IMR-90 (cell line): ENCODE measurements at regions not wholly inside any gene's neighbourhood (a gene's known extent, or its start where the extent isn't known, plus 50 kb on each side); places are given as distances from the start of the nearest gene placed in this dataset.

Experiments used
- FOS ChIP-seq: fragments of 150-350 bp; IDR thresholded peaks from 2 replicates; pipeline ENCODE4 v1.6.1; 2016; ENCODE audit warnings: low read depth, low read length
- MXI1 ChIP-seq: IDR thresholded peaks from 2 replicates; pipeline ENCODE4 v1.6.1; 2012; ENCODE audit warnings: low read depth, mild to moderate bottlenecking, low read length, moderate library complexity, borderline replicate concordance
- POLR2A ChIP-seq: IDR thresholded peaks from 2 replicates; pipeline ENCODE4 v1.6.1; 2012; ENCODE audit warnings: mild to moderate bottlenecking, low read depth, low read length
- RAD21 ChIP-seq: IDR thresholded peaks from 2 replicates; pipeline ENCODE4 v1.6.1; 2012; ENCODE audit warnings: low read length, improper control_type of control experiment
- TF ChIP-seq, protein P1 (sequence below): conservative IDR thresholded peaks from 2 replicates; pipeline ENCODE4 v1.5.1; 2012; ENCODE audit warnings: mild to moderate bottlenecking, low read depth, low read length, improper control_type of control experiment
- TF ChIP-seq, protein P2 (sequence below): fragments of 150-350 bp; IDR thresholded peaks from 2 replicates; pipeline ENCODE4 v1.6.1; 2017; ENCODE audit warnings: mild to moderate bottlenecking, antibody characterized with exemption, low read length, low read depth

DNA sequence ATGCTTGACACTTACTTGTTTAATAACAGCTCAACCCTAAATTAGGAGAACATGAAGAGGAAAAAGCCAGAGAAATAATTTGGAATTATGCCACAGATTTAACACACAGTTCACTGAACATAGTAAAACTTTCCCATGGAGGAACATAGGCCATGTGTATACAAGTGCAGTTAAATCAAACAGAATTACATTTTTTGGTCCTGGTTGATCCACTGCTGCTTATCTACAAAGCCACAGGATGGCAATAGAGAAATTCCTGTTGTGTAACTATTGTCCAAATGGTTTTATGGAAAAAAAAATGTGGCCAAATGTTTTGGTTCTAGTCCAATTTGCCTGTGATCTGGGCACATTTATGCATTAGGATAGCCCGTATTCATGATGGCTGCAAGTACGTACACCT is 136.8 kb downstream of the ALDH8A1 start:
- TF ChIP-seq, protein P1, sequence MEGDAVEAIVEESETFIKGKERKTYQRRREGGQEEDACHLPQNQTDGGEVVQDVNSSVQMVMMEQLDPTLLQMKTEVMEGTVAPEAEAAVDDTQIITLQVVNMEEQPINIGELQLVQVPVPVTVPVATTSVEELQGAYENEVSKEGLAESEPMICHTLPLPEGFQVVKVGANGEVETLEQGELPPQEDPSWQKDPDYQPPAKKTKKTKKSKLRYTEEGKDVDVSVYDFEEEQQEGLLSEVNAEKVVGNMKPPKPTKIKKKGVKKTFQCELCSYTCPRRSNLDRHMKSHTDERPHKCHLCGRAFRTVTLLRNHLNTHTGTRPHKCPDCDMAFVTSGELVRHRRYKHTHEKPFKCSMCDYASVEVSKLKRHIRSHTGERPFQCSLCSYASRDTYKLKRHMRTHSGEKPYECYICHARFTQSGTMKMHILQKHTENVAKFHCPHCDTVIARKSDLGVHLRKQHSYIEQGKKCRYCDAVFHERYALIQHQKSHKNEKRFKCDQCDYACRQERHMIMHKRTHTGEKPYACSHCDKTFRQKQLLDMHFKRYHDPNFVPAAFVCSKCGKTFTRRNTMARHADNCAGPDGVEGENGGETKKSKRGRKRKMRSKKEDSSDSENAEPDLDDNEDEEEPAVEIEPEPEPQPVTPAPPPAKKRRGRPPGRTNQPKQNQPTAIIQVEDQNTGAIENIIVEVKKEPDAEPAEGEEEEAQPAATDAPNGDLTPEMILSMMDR = no peak
- no peak for TF ChIP-seq RAD21
- no peak for TF ChIP-seq POLR2A
- TF ChIP-seq, protein P2, sequence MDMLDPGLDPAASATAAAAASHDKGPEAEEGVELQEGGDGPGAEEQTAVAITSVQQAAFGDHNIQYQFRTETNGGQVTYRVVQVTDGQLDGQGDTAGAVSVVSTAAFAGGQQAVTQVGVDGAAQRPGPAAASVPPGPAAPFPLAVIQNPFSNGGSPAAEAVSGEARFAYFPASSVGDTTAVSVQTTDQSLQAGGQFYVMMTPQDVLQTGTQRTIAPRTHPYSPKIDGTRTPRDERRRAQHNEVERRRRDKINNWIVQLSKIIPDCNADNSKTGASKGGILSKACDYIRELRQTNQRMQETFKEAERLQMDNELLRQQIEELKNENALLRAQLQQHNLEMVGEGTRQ = no peak
- no peak for TF ChIP-seq MXI1
- TF ChIP-seq FOS = no peak
